GM12878 (cell line): ENCODE measurements at regions not wholly inside any gene's neighbourhood (a gene's known extent, or its start where the extent isn't known, plus 50 kb on each side); places are given as distances from the start of the nearest gene placed in this dataset.

Source experiments
- ATAC-seq: fragments of 200-7000 bp; cut with Tn5 transposase; 3 replicates; pipeline ENCODE4 v1.9.1; 2020; ENCODE audit warnings: mild to moderate bottlenecking, moderate library complexity
- BruUV-seq: library from RNA; stranded (reverse); fragments of 400-500 nt; replicated peaks from 2 replicates; lab custom pipeline; 2021; lab: Mats Ljungman, UMichigan
- CTCF ChIA-PET: fragments of 300-600 bp; sonication (Branson Sonifier 250); formaldehyde crosslinking; extraction: SDS; loops from one replicate; lab custom pipeline; 2021; ENCODE audit warnings: inconsistent platforms; lab: Yijun Ruan, JAX
- POLR2A ChIA-PET: fragments of 350-600 bp; formaldehyde crosslinking; extraction: SDS; loops from one replicate; lab custom pipeline; 2021; ENCODE audit warnings: inconsistent platforms; lab: Charles Lee
- RAD21 ChIA-PET: fragments of 300-600 bp; sonication (Branson Sonifier 250); formaldehyde crosslinking; loops from one replicate; lab custom pipeline; 2023; ENCODE audit warnings: antibody characterized with exemption; ENCODE audit not compliant: unreplicated experiment; lab: Charles Lee
- SMC1A ChIA-PET: fragments of 300-600 bp; sonication (Branson Sonifier 250); formaldehyde crosslinking; loops from one replicate; lab custom pipeline; 2023; ENCODE audit not compliant: unreplicated experiment, uncharacterized antibody; lab: Charles Lee
- DNase-seq: peaks from one replicate; pipeline ENCODE4 v3.0.0-alpha.2; 2011; ENCODE audit warnings: low read depth, low spot score
- FAIRE-seq: peaks from 3 replicates; lab custom pipeline; 2011; peaks lifted over from hg19 to GRCh38; lab: Jason Lieb, UNC
- H2AFZ ChIP-seq: 2 replicates; pipeline ENCODE4 v1.6.0; 2011; ENCODE audit warnings: low read depth, low read length, control low read depth; ENCODE audit not compliant: control insufficient read depth
- H3K27ac ChIP-seq: 2 replicates; pipeline ENCODE4 v1.5.1; 2011; ENCODE audit warnings: control low read depth; ENCODE audit not compliant: control insufficient read depth, insufficient read depth
- H3K27me3 ChIP-seq, 2 experiments: replicated peaks in 1 of 2; 2 replicates each; pipeline versions ENCODE4 v1.6.0 to v1.6.1; 2011; ENCODE audit warnings: low read length in 1 of 2; ENCODE audit not compliant: control insufficient read depth in 2 of 2, insufficient read depth in 2 of 2
- H3K36me3 ChIP-seq, 2 experiments: 2 replicates each; pipeline ENCODE4 v1.5.1; 2011; ENCODE audit warnings: low read length in 1 of 2; ENCODE audit not compliant: control insufficient read depth in 2 of 2, insufficient read depth in 2 of 2
- H3K4me1 ChIP-seq: 2 replicates; pipeline ENCODE4 v1.6.1; 2011; ENCODE audit warnings: mild to moderate bottlenecking, low read length, moderate library complexity, mixed read lengths; ENCODE audit not compliant: control insufficient read depth, insufficient read depth
- H3K4me2 ChIP-seq: 2 replicates; pipeline ENCODE4 v1.6.0; 2011; ENCODE audit warnings: control low read depth; ENCODE audit not compliant: control insufficient read depth, insufficient read depth
- H3K4me3 ChIP-seq: fragments of 200-600 bp; sonication (generic); 2 replicates; pipeline ENCODE4 v1.5.1; 2016
- H3K79me2 ChIP-seq: 2 replicates; pipeline ENCODE4 v1.6.0; 2011; ENCODE audit warnings: low read length; ENCODE audit not compliant: control insufficient read depth, insufficient read depth
- H3K9ac ChIP-seq: 2 replicates; pipeline ENCODE4 v1.8.0; 2011; ENCODE audit warnings: low read length, control low read depth, mixed read lengths; ENCODE audit not compliant: control insufficient read depth, insufficient read depth
- H3K9me3 ChIP-seq: replicated peaks from 3 replicates; pipeline ENCODE4 v1.5.1; 2011; ENCODE audit warnings: mild to moderate bottlenecking, low read length; ENCODE audit not compliant: control insufficient read depth, insufficient read depth
- H4K20me1 ChIP-seq: 2 replicates; pipeline ENCODE4 v1.6.0; 2011; ENCODE audit not compliant: control insufficient read depth, insufficient read depth
- CREM ChIP-seq: IDR thresholded peaks from 2 replicates; pipeline ENCODE4 v1.6.1; 2014; ENCODE audit warnings: antibody characterized with exemption, low read depth
- FOS ChIP-seq: IDR thresholded peaks from 3 replicates; pipeline ENCODE4 v1.6.1; 2011; ENCODE audit warnings: borderline replicate concordance; ENCODE audit not compliant: insufficient read length; ENCODE audit errors: extremely low read depth
- IKZF2 ChIP-seq, 2 experiments: fragments of 450-650 bp; IDR thresholded peaks; 2 replicates each; pipeline ENCODE4 v1.6.1; 2017; ENCODE audit warnings: mild to moderate bottlenecking in 2 of 2, moderate library complexity in 2 of 2
- KDM1A ChIP-seq: fragments of 200-600 bp; sonication (generic); IDR thresholded peaks from 2 replicates; pipeline ENCODE4 v1.6.1; 2016; ENCODE audit warnings: borderline replicate concordance
- SMAD5 ChIP-seq: IDR thresholded peaks from 2 replicates; pipeline ENCODE4 v1.6.1; 2016; ENCODE audit warnings: antibody characterized with exemption, low read depth
- SMARCA5 ChIP-seq: fragments of 450-650 bp; IDR thresholded peaks from 2 replicates; pipeline ENCODE4 v1.6.1; 2017; ENCODE audit warnings: mild to moderate bottlenecking
- SPI1 ChIP-seq: IDR thresholded peaks from 2 replicates; pipeline ENCODE4 v1.6.1; 2011; ENCODE audit warnings: low read depth, mild to moderate bottlenecking, low read length, moderate library complexity, borderline replicate concordance; ENCODE audit not compliant: insufficient read depth
- ZNF217 ChIP-seq: fragments of 450-650 bp; IDR thresholded peaks from 2 replicates; pipeline ENCODE4 v1.6.1; 2017; ENCODE audit warnings: antibody characterized with exemption, mild to moderate bottlenecking
- ZNF592 ChIP-seq: fragments of 450-650 bp; IDR thresholded peaks from 2 replicates; pipeline ENCODE4 v1.6.1; 2017; ENCODE audit warnings: mild to moderate bottlenecking, moderate library complexity
- WGBS: methylation state at CpG from one replicate; pipeline ENCODE4 v1.1.6; 2016; ENCODE audit warnings: low lambda C conversion rate; ENCODE audit not compliant: insufficient replicate concordance, insufficient coverage; ENCODE audit errors: missing lambda C conversion rate; 5-methylcytosine and 5-hydroxymethylcytosine counted together
- in situ Hi-C: fragments of 300-500 bp; cut with MboI; formaldehyde crosslinking; loops from 9 replicates; pipeline ENCODE4 v1.14.3; 2018; ENCODE audit warnings: mixed read lengths
- intact Hi-C: fragments of 100-400 bp; cut with micrococcal nuclease; formaldehyde crosslinking; loops from one replicate; pipeline ENCODE4 v1.14.2; 2022; ENCODE audit not compliant: unreplicated experiment
- TF ChIP-seq, protein P1 (sequence below): IDR thresholded peaks from 2 replicates; pipeline ENCODE4 v1.6.1; 2012; ENCODE audit warnings: mild to moderate bottlenecking, low read depth, low read length

- RAD21 ChIA-PET, result interaction anchor here (2.6 kb wide), 1 partner anchor 136 kb away, joined by 8 read pairs; no protein-coding TSS in a partner anchor
- Histone ChIP-seq H3K4me2 (no peak overlapping the region), H3K9ac (no peak overlapping the region), H3K27me3 (no peaks in the 10 kb centered on the region; a peak in 1 of 4 replicates), H2AFZ (no peak overlapping the region), H4K20me1 (no peaks in the 10 kb centered on the region), H3K36me3 (no peaks in the 10 kb centered on the region), H3K4me1 (no peaks in the 10 kb centered on the region), H3K79me2 (no peaks in the 10 kb centered on the region), H3K27ac (no peak overlapping the region), H3K4me3 (no peak overlapping the region), H3K9me3 (no peaks in the 10 kb centered on the region)
- CTCF ChIA-PET, result no interaction called here
- TF ChIP-seq FOS, result no peak
- no peak for TF ChIP-seq ZNF592
- no peak for TF ChIP-seq ZNF217
- TF ChIP-seq KDM1A, result no peak
- TF ChIP-seq CREM, result no peak
- no peak for TF ChIP-seq SPI1
- TF ChIP-seq, protein P1, sequence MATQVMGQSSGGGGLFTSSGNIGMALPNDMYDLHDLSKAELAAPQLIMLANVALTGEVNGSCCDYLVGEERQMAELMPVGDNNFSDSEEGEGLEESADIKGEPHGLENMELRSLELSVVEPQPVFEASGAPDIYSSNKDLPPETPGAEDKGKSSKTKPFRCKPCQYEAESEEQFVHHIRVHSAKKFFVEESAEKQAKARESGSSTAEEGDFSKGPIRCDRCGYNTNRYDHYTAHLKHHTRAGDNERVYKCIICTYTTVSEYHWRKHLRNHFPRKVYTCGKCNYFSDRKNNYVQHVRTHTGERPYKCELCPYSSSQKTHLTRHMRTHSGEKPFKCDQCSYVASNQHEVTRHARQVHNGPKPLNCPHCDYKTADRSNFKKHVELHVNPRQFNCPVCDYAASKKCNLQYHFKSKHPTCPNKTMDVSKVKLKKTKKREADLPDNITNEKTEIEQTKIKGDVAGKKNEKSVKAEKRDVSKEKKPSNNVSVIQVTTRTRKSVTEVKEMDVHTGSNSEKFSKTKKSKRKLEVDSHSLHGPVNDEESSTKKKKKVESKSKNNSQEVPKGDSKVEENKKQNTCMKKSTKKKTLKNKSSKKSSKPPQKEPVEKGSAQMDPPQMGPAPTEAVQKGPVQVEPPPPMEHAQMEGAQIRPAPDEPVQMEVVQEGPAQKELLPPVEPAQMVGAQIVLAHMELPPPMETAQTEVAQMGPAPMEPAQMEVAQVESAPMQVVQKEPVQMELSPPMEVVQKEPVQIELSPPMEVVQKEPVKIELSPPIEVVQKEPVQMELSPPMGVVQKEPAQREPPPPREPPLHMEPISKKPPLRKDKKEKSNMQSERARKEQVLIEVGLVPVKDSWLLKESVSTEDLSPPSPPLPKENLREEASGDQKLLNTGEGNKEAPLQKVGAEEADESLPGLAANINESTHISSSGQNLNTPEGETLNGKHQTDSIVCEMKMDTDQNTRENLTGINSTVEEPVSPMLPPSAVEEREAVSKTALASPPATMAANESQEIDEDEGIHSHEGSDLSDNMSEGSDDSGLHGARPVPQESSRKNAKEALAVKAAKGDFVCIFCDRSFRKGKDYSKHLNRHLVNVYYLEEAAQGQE, result no peak
- TF ChIP-seq SMARCA5, result no peak
- TF ChIP-seq IKZF2 (IDR thresholded peaks at IDR 0.05), result no peak
- TF ChIP-seq SMAD5, result no peak
- ATAC-seq (no peak), DNase-seq (no peak), FAIRE-seq (no peak)
- intact Hi-C loops, result no loop called here
- POLR2A ChIA-PET, result no interaction called here
- no TSS peak for BruUV-seq
- in situ Hi-C loops, result loop anchor here (25.0 kb wide), 1 partner anchor 625 kb away; no protein-coding TSS in a partner anchor
- SMC1A ChIA-PET, result interaction anchor here (0.9 to 1.8 kb wide), 5 partner anchors 16 to 135 kb away, joined by 3 to 5 read pairs (median 4); no protein-coding TSS in a partner anchor
- WGBS, result 0% methylated on average over 1 of the region's 1 CpG
Measured at GRCh38 chr5:114311968-114312367, 49.9 kb upstream of the KCNN2 start.
